GM12892 (cell line): ENCODE measurements at regions not wholly inside any gene's neighbourhood (a gene's known extent, or its start where the extent isn't known, plus 50 kb on each side); places are given as distances from the start of the nearest gene placed in this dataset.
"Not testable (repeated sequence)": the region's sequence is repeated elsewhere in the genome, so short reads cannot be mapped to it uniquely, and the experiment has no call there.

Source experiments
- DNase-seq: peaks from one replicate; pipeline ENCODE4 v3.0.0; 2011; ENCODE audit not compliant: insufficient read length
- FAIRE-seq: peaks from 2 replicates; lab custom pipeline; 2011; peaks lifted over from hg19 to GRCh38; lab: Jason Lieb, UNC
- POLR2A ChIP-seq: IDR thresholded peaks from 2 replicates; pipeline ENCODE4 v1.6.1; 2011; ENCODE audit warnings: low read depth, low read length, control low read depth
- POLR2AphosphoS5 ChIP-seq: IDR thresholded peaks from 2 replicates; pipeline ENCODE4 v1.6.1; 2011; ENCODE audit warnings: low read depth, low read length, control low read depth
- TAF1 ChIP-seq: IDR thresholded peaks from 2 replicates; pipeline ENCODE4 v1.6.1; 2011; ENCODE audit warnings: low read depth, mild to moderate bottlenecking, control low read depth, low read length, borderline replicate concordance

- FAIRE-seq (no peak), DNase-seq (no peak)
- no peak for TF ChIP-seq POLR2AphosphoS5
These were observed 75.3 kb upstream of the GRIA3 start for GRCh38 chrX:123108513-123109427.

- no peak for FAIRE-seq
- TF ChIP-seq POLR2A = no peak
- no peak for TF ChIP-seq TAF1
- TF ChIP-seq POLR2AphosphoS5 = no peak
- no peak for DNase-seq
These were observed 62.8 kb upstream of the GRIA3 start for GRCh38 chrX:123121241-123121640.

GRCh38 chrX:123129805-123130204 lies 54.3 kb upstream of the GRIA3 start:
- FAIRE-seq, DNase-seq: not testable (repeated sequence)
